ENCODE measurements at regions not wholly inside any gene's neighbourhood (a gene's known extent, or its start where the extent isn't known, plus 50 kb on each side); places are given as distances from the start of the nearest gene placed in this dataset.

- DNase-seq (ENCODE audit: low spot score in 2 of 2), result no peak
- Histone ChIP-seq H3K4me3 (no peak overlapping the region), H3K27me3 (no peaks in the 10 kb centered on the region), H3K27ac (no peak overlapping the region), H3K4me1 (no peaks in the 10 kb centered on the region), H3K36me3 (no peaks in the 10 kb centered on the region), H3K9me3 (no peaks in the 10 kb centered on the region)
- TF ChIP-seq, protein P1, sequence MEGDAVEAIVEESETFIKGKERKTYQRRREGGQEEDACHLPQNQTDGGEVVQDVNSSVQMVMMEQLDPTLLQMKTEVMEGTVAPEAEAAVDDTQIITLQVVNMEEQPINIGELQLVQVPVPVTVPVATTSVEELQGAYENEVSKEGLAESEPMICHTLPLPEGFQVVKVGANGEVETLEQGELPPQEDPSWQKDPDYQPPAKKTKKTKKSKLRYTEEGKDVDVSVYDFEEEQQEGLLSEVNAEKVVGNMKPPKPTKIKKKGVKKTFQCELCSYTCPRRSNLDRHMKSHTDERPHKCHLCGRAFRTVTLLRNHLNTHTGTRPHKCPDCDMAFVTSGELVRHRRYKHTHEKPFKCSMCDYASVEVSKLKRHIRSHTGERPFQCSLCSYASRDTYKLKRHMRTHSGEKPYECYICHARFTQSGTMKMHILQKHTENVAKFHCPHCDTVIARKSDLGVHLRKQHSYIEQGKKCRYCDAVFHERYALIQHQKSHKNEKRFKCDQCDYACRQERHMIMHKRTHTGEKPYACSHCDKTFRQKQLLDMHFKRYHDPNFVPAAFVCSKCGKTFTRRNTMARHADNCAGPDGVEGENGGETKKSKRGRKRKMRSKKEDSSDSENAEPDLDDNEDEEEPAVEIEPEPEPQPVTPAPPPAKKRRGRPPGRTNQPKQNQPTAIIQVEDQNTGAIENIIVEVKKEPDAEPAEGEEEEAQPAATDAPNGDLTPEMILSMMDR (IDR thresholded peaks at IDR 0.05), result no peak
- TF ChIP-seq POLR2AphosphoS5 (IDR thresholded peaks at IDR 0.05), result no peak
- TF ChIP-seq POLR2A (IDR thresholded peaks at IDR 0.05), result no peak
- no peak for TF ChIP-seq EP300 (IDR thresholded peaks at IDR 0.05)
- WGBS, result 95% methylated on average over 2 of the region's 2 CpGs
Measured at GRCh38 chr12:83474369-83474768, 787.7 kb downstream of the TMTC2 start.

GRCh38 chr12:83473408-83474095 lies 786.8 kb downstream of the TMTC2 start:
- no peaks in the 10 kb centered on the region for H3K4me1 ChIP-seq
- H3K36me3 ChIP-seq, result no peaks in the 10 kb centered on the region
- H3K4me3 ChIP-seq, result no peak overlapping the region
- DNase-seq (ENCODE audit: low spot score in 2 of 2), result no peak
- no peak overlapping the region for H3K27ac ChIP-seq
- H3K9me3 ChIP-seq, result no peaks in the 10 kb centered on the region
- no peaks in the 10 kb centered on the region for H3K27me3 ChIP-seq
- TF ChIP-seq POLR2AphosphoS5 (IDR thresholded peaks at IDR 0.05) (no peak), EP300 (IDR thresholded peaks at IDR 0.05) (no peak), POLR2A (IDR thresholded peaks at IDR 0.05) (no peak)
- TF ChIP-seq, protein P1 (IDR thresholded peaks at IDR 0.05), result no peak
- 63% methylated on average over 3 of the region's 3 CpGs for WGBS

DNA sequence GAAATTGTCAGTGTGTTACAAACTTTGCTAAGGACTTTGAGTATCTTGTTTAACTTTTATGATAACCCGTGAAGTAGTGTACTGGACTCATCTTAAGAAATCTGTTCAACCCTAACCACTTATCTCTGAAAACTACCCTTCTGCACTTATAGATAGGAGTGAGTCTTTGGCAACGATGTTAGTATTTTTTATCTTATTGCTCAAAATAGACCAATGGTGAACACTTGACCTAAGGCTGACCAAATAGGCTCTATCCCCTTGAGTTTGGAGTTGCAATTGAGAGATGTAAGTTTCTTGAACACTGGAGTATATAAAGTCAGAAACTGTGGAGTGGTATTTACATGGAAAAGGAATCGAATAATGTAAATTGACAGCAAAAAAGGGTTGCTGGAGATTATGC lies 786.1 kb downstream of the TMTC2 start:
- Histone ChIP-seq H3K4me1 (no peaks in the 10 kb centered on the region), H3K9me3 (no peaks in the 10 kb centered on the region), H3K27me3 (no peaks in the 10 kb centered on the region), H3K27ac (no peak overlapping the region), H3K4me3 (no peak overlapping the region), H3K36me3 (no peaks in the 10 kb centered on the region)
- WGBS, result 91% methylated on average over 3 of the region's 3 CpGs
- TF ChIP-seq, protein P1 (IDR thresholded peaks at IDR 0.05), result no peak
- no peak for TF ChIP-seq POLR2A (IDR thresholded peaks at IDR 0.05)
- TF ChIP-seq POLR2AphosphoS5 (IDR thresholded peaks at IDR 0.05), result no peak
- no peak for TF ChIP-seq EP300 (IDR thresholded peaks at IDR 0.05)
- no peak for DNase-seq (ENCODE audit: low spot score in 2 of 2)

DNA sequence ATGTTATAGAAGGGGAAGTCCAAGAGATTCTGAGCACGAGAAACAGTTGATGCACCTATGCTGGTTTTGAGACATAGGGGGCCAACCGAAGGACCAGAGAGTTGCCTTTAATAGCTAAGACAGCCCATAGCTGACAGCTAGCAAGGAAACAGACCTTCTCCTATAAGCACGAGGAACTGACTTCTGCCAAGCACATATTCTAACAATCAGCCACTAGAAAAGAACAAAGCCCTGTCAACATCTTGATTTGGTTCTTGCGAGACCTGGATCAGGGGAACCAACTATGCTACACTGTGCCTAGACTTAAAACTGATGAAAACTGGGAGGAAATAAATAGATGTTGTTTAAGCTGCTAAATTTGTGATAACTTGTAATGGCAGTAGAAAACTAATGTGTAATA lies 785.6 kb downstream of the TMTC2 start:
- Histone ChIP-seq H3K27me3 (no peaks in the 10 kb centered on the region), H3K9me3 (no peaks in the 10 kb centered on the region), H3K36me3 (no peaks in the 10 kb centered on the region), H3K27ac (no peak overlapping the region), H3K4me3 (no peak overlapping the region), H3K4me1 (no peaks in the 10 kb centered on the region)
- no peak for DNase-seq (ENCODE audit: low spot score in 2 of 2)
- TF ChIP-seq, protein P1 (IDR thresholded peaks at IDR 0.05), result no peak
- no peak for TF ChIP-seq EP300 (IDR thresholded peaks at IDR 0.05)
- 86% methylated on average over 4 of the region's 4 CpGs for WGBS

DNA sequence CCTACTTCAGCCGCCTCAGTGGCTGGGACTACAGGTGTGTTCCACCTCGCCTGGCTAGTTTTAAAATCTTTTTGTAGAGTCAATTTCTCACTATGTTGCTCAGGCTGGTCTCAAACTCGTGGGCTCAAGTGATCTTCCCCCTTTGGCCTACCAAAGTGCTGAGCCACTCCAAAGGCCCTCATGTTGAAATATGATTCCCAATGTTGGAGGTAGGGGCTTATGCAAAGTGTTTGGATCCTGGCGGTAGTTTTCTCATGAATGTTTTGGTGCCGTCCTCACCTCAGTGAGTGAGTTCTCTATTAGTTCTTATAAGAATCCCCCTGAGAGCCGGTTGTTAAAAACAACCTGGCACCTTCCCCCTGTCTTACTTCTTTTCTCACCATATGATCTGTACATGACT lies 784.6 kb downstream of the TMTC2 start:
- TF ChIP-seq EP300 (IDR thresholded peaks at IDR 0.05) (no peak), POLR2A (IDR thresholded peaks at IDR 0.05) (no peak), POLR2AphosphoS5 (IDR thresholded peaks at IDR 0.05) (no peak)
- TF ChIP-seq, protein P1 (IDR thresholded peaks at IDR 0.05), result no peak
- DNase-seq (ENCODE audit: low spot score in 2 of 2), result no peak
- Histone ChIP-seq H3K27me3 (no peaks in the 10 kb centered on the region), H3K4me3 (no peak overlapping the region), H3K9me3 (no peaks in the 10 kb centered on the region), H3K27ac (no peak overlapping the region), H3K4me1 (no peaks in the 10 kb centered on the region), H3K36me3 (no peaks in the 10 kb centered on the region)
- WGBS, result 90% methylated on average over 5 of the region's 6 CpGs
